Retina (tissue), 1 donor: ENCODE measurements at regions not wholly inside any gene's neighbourhood (a gene's known extent, or its start where the extent isn't known, plus 50 kb on each side); places are given as distances from the start of the nearest gene placed in this dataset.
"Not testable (repeated sequence)": the region's sequence is repeated elsewhere in the genome, so short reads cannot be mapped to it uniquely, and the experiment has no call there.

Source experiments
- DNase-seq: peaks from one replicate; pipeline ENCODE4 v3.0.0-alpha.2; 2016

GRCh38 chr16:88148682-88149081 lies 197.4 kb downstream of the BANP start:
- not testable (repeated sequence) for DNase-seq

GRCh38 chr16:88149158-88149603 lies 197.9 kb downstream of the BANP start:
- not testable (repeated sequence) for DNase-seq

- DNase-seq: not testable (repeated sequence)
These were observed 198.4 kb downstream of the BANP start for GRCh38 chr16:88149663-88150062.

- DNase-seq: not testable (repeated sequence)
These were observed 199.4 kb downstream of the BANP start for GRCh38 chr16:88150456-88151128.

- not testable (repeated sequence) for DNase-seq
These were observed 199.9 kb downstream of the BANP start for GRCh38 chr16:88151129-88151499.

- DNase-seq: not testable (repeated sequence)
These were observed 200.9 kb downstream of the BANP start for GRCh38 chr16:88151859-88152843.

- not testable (repeated sequence) for DNase-seq
These were observed 201.6 kb downstream of the BANP start for GRCh38 chr16:88152879-88153278.

GRCh38 chr16:88153516-88153915 lies 202.3 kb downstream of the BANP start:
- DNase-seq: not testable (repeated sequence)

- not testable (repeated sequence) for DNase-seq
These were observed 203.7 kb downstream of the BANP start for GRCh38 chr16:88154886-88155285.

GRCh38 chr16:88155681-88156080 lies 204.4 kb downstream of the BANP start:
- DNase-seq: not testable (repeated sequence)

GRCh38 chr16:88156640-88157283 lies 205.5 kb downstream of the BANP start:
- not testable (repeated sequence) for DNase-seq

- not testable (repeated sequence) for DNase-seq
These were observed 206.5 kb downstream of the BANP start for GRCh38 chr16:88157686-88158085.

- DNase-seq: not testable (repeated sequence)
These were observed 207.2 kb downstream of the BANP start for GRCh38 chr16:88158256-88159045.

GRCh38 chr16:88159046-88159896 lies 208.0 kb downstream of the BANP start:
- DNase-seq: peak; percentile 30

- DNase-seq: not testable (repeated sequence)
These were observed 208.7 kb downstream of the BANP start for GRCh38 chr16:88159897-88160335.

GRCh38 chr16:88161191-88161590 lies 210.0 kb downstream of the BANP start:
- DNase-seq: not testable (repeated sequence)

GRCh38 chr16:88161623-88162275 lies 210.5 kb downstream of the BANP start:
- DNase-seq: not testable (repeated sequence)

- DNase-seq: not testable (repeated sequence)
These were observed 211.5 kb downstream of the BANP start for GRCh38 chr16:88162778-88163177.

- DNase-seq: peak; percentile 0
These were observed 213.2 kb downstream of the BANP start for GRCh38 chr16:88164196-88165039.
